GM18951 (cell line): ENCODE measurements at regions not wholly inside any gene's neighbourhood (a gene's known extent, or its start where the extent isn't known, plus 50 kb on each side); places are given as distances from the start of the nearest gene placed in this dataset.

ENCODE experiments used
- POLR2A ChIP-seq: IDR thresholded peaks from 4 replicates; pipeline ENCODE4 v1.6.1; 2011; ENCODE audit warnings: mild to moderate bottlenecking; ENCODE audit not compliant: insufficient read length, insufficient read depth; ENCODE audit errors: extremely low read depth
- in situ Hi-C: fragments of 300-500 bp; cut with MboI; formaldehyde crosslinking; loops from one replicate; pipeline ENCODE4 v1.12.0; 2022; ENCODE audit warnings: low sequenced_read_pairs, mixed read lengths, inconsistent platforms; ENCODE audit not compliant: unreplicated experiment

GRCh38 chr16:6335072-6335471, 997.6 kb upstream of the RBFOX1 start:
- TF ChIP-seq POLR2A: no peak
- in situ Hi-C loops: no loop called here

GRCh38 chr16:6331770-6332169, 1000.9 kb upstream of the RBFOX1 start:
- in situ Hi-C loops: no loop called here
- TF ChIP-seq POLR2A: no peak

- in situ Hi-C loops: no loop called here
Measured at GRCh38 chr16:6317934-6318333, 1014.7 kb upstream of the RBFOX1 start.

GRCh38 chr16:6309271-6309670, 1023.4 kb upstream of the RBFOX1 start:
- in situ Hi-C loops: no loop called here
- no peak for TF ChIP-seq POLR2A

More at GRCh38 chr16:6317934-6318333, 1014.7 kb upstream of the RBFOX1 start:
- TF ChIP-seq POLR2A: no peak

- in situ Hi-C loops: no loop called here
- TF ChIP-seq POLR2A: no peak
Measured at GRCh38 chr16:6308176-6308575, 1024.5 kb upstream of the RBFOX1 start.

- in situ Hi-C loops: no loop called here
- TF ChIP-seq POLR2A: no peak
Measured at GRCh38 chr16:6300523-6300922, 1032.1 kb upstream of the RBFOX1 start.

- no peak for TF ChIP-seq POLR2A
- in situ Hi-C loops: no loop called here
Measured at GRCh38 chr16:6297666-6298410, 1034.8 kb upstream of the RBFOX1 start.

- no peak for TF ChIP-seq POLR2A
- in situ Hi-C loops: no loop called here
Measured at GRCh38 chr16:6286176-6286575, 1046.5 kb upstream of the RBFOX1 start.

GRCh38 chr16:6284731-6285130, 1047.9 kb upstream of the RBFOX1 start:
- no peak for TF ChIP-seq POLR2A
- in situ Hi-C loops: no loop called here

GRCh38 chr16:6281994-6282393, 1050.7 kb upstream of the RBFOX1 start:
- in situ Hi-C loops: no loop called here
- TF ChIP-seq POLR2A: no peak

- in situ Hi-C loops: no loop called here
- no peak for TF ChIP-seq POLR2A
Measured at GRCh38 chr16:6281274-6281673, 1051.4 kb upstream of the RBFOX1 start.

- TF ChIP-seq POLR2A: no peak
Measured at GRCh38 chr16:6280055-6280454, 1052.6 kb upstream of the RBFOX1 start.

GRCh38 chr16:6279286-6279685, 1053.4 kb upstream of the RBFOX1 start:
- no peak for TF ChIP-seq POLR2A

More at GRCh38 chr16:6280055-6280454, 1052.6 kb upstream of the RBFOX1 start:
- in situ Hi-C loops: no loop called here

GRCh38 chr16:6274351-6274750, 1058.3 kb upstream of the RBFOX1 start:
- TF ChIP-seq POLR2A: no peak

More at GRCh38 chr16:6279286-6279685, 1053.4 kb upstream of the RBFOX1 start:
- in situ Hi-C loops: no loop called here

GRCh38 chr16:6267682-6268081, 1065.0 kb upstream of the RBFOX1 start:
- in situ Hi-C loops: no loop called here
- TF ChIP-seq POLR2A: no peak

More at GRCh38 chr16:6274351-6274750, 1058.3 kb upstream of the RBFOX1 start:
- in situ Hi-C loops: no loop called here

GRCh38 chr16:6266703-6267102, 1065.9 kb upstream of the RBFOX1 start:
- in situ Hi-C loops: no loop called here
- TF ChIP-seq POLR2A: no peak
